ENCODE measurements at regions not wholly inside any gene's neighbourhood (a gene's known extent, or its start where the extent isn't known, plus 50 kb on each side); places are given as distances from the start of the nearest gene placed in this dataset.

GRCh38 chr7:35993676-35994606, 159.1 kb upstream of the EEPD1 start:
- H3K9me3 ChIP-seq (replicated peaks; ENCODE audit: control insufficient read depth, insufficient read depth, low read length): no peaks in the 10 kb centered on the region
- no peak overlapping the region for H3K27ac ChIP-seq (ENCODE audit: control insufficient read depth, insufficient read depth)
- POLR2A ChIA-PET: no interaction called here
- no peaks in the 10 kb centered on the region for H3K36me3 ChIP-seq (ENCODE audit: control insufficient read depth in 2 of 2, insufficient read depth in 2 of 2, low read length in 1 of 2)
- no peaks in the 10 kb centered on the region for H4K20me1 ChIP-seq (ENCODE audit: control insufficient read depth, insufficient read depth)
- no peak overlapping the region for H3K9ac ChIP-seq (ENCODE audit: control insufficient read depth, insufficient read depth, low read length)
- 55% methylated on average over 8 of the region's 8 CpGs for WGBS (ENCODE audit: insufficient coverage, insufficient replicate concordance, low lambda C conversion rate, missing lambda C conversion rate)
- TF ChIP-seq ZNF274 (IDR thresholded peaks at IDR 0.05; ENCODE audit: insufficient read depth, insufficient read length): no peak
- no peak for TF ChIP-seq TBL1XR1 (IDR thresholded peaks at IDR 0.05; ENCODE audit: low read depth, low read length)
- TF ChIP-seq PAX8 (IDR thresholded peaks at IDR 0.05): no peak
- no peak for TF ChIP-seq E4F1 (IDR thresholded peaks at IDR 0.05; ENCODE audit: borderline replicate concordance, partially characterized antibody)
- no peak for TF ChIP-seq JUNB (IDR thresholded peaks at IDR 0.05)
- no peak for TF ChIP-seq SUZ12 (IDR thresholded peaks at IDR 0.05; ENCODE audit: unreplicated experiment)
- no peak for TF ChIP-seq PKNOX1 (IDR thresholded peaks at IDR 0.05)
- no peak for TF ChIP-seq RAD51 (IDR thresholded peaks at IDR 0.05)
- no peak for TF ChIP-seq MLLT1 (IDR thresholded peaks at IDR 0.05)
- ATAC-seq: no peak
- CTCF ChIA-PET: no interaction called here
- in situ Hi-C loops (cut with MboI): no loop called here
- H2AFZ ChIP-seq (ENCODE audit: control insufficient read depth, low read depth, low read length): no peak overlapping the region
- no peaks in the 10 kb centered on the region for H3K79me2 ChIP-seq (ENCODE audit: control insufficient read depth, insufficient read depth, low read length)
- DNase-seq (ENCODE audit: low read depth, low spot score): no peak
- BruUV-seq (replicated peaks): no TSS peak
- 0 out of 4 replicates have a peak, but pooled peaks cover 0 to 3% of the 10 kb centered on the region in 2 experiments for H3K27me3 ChIP-seq (replicated peaks in 1 of 2; ENCODE audit: control insufficient read depth in 2 of 2, insufficient read depth in 2 of 2, low read length in 1 of 2)
- SMC1A ChIA-PET (ENCODE audit: uncharacterized antibody, unreplicated experiment): interaction anchor here (0.7 kb wide), 1 partner anchor 84 kb away, joined by 3 read pairs; no protein-coding TSS in a partner anchor
- RAD21 ChIA-PET (ENCODE audit: unreplicated experiment): no interaction called here
- no peak overlapping the region for H3K4me2 ChIP-seq (ENCODE audit: control insufficient read depth, insufficient read depth)
- no peak for FAIRE-seq
- H3K4me3 ChIP-seq: no peak overlapping the region
- H3K4me1 ChIP-seq (ENCODE audit: control insufficient read depth, insufficient read depth, low read length): no peaks in the 10 kb centered on the region
- intact Hi-C loops (cut with micrococcal nuclease; ENCODE audit: unreplicated experiment): no loop called here
